ENCODE measurements at regions not wholly inside any gene's neighbourhood (a gene's known extent, or its start where the extent isn't known, plus 50 kb on each side); places are given as distances from the start of the nearest gene placed in this dataset.

- no peak for TF ChIP-seq PRDM15 (CRISPR knock-in tag; IDR thresholded peaks at IDR 0.05)
- TF ChIP-seq SIX5 (IDR thresholded peaks at IDR 0.05; ENCODE audit: low read depth, low read length, severe bottlenecking), result no peak
- no peak for TF ChIP-seq IRF5 (IDR thresholded peaks at IDR 0.05; ENCODE audit: borderline replicate concordance)
- TF ChIP-seq TCF12 (IDR thresholded peaks at IDR 0.05; ENCODE audit: low read depth, low read length), result no peak
- TF ChIP-seq, protein P1, sequence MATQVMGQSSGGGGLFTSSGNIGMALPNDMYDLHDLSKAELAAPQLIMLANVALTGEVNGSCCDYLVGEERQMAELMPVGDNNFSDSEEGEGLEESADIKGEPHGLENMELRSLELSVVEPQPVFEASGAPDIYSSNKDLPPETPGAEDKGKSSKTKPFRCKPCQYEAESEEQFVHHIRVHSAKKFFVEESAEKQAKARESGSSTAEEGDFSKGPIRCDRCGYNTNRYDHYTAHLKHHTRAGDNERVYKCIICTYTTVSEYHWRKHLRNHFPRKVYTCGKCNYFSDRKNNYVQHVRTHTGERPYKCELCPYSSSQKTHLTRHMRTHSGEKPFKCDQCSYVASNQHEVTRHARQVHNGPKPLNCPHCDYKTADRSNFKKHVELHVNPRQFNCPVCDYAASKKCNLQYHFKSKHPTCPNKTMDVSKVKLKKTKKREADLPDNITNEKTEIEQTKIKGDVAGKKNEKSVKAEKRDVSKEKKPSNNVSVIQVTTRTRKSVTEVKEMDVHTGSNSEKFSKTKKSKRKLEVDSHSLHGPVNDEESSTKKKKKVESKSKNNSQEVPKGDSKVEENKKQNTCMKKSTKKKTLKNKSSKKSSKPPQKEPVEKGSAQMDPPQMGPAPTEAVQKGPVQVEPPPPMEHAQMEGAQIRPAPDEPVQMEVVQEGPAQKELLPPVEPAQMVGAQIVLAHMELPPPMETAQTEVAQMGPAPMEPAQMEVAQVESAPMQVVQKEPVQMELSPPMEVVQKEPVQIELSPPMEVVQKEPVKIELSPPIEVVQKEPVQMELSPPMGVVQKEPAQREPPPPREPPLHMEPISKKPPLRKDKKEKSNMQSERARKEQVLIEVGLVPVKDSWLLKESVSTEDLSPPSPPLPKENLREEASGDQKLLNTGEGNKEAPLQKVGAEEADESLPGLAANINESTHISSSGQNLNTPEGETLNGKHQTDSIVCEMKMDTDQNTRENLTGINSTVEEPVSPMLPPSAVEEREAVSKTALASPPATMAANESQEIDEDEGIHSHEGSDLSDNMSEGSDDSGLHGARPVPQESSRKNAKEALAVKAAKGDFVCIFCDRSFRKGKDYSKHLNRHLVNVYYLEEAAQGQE (IDR thresholded peaks at IDR 0.05; ENCODE audit: low read depth, low read length), result no peak
- no peak for TF ChIP-seq FOXK2 (IDR thresholded peaks at IDR 0.05)
- TF ChIP-seq POLR2AphosphoS5 (IDR thresholded peaks at IDR 0.05; ENCODE audit: low read length), result no peak
Measured at GRCh38 chr14:76925097-76925441, 98.9 kb downstream of the LRRC74A start (continued).

Data from GM12878 (cell line).